ENCODE measurements at regions not wholly inside any gene's neighbourhood (a gene's known extent, or its start where the extent isn't known, plus 50 kb on each side); places are given as distances from the start of the nearest gene placed in this dataset.
"Not testable (repeated sequence)": the region's sequence is repeated elsewhere in the genome, so short reads cannot be mapped to it uniquely, and the experiment has no call there.

DNA sequence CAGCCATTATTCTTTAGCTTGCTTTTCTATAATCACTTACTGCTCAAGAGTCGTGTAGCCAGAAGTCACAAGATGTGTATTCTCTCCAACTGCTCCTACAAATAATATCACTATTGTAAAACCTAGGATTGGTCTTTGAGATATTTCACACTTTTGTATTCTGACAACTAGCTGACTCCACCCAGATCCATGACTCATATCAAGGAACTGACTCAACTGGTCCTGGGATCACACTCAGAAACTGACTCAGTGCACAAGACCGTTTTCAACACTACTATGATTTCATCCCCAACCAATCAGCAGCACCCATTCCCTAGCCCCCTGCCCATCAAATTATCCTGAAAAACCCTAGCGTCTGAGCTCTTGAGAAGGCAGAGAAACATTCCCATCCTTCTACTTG lies 56.5 kb upstream of the ORC5 start:
- H3K4me3 ChIP-seq, result no peak overlapping the region

DNA sequence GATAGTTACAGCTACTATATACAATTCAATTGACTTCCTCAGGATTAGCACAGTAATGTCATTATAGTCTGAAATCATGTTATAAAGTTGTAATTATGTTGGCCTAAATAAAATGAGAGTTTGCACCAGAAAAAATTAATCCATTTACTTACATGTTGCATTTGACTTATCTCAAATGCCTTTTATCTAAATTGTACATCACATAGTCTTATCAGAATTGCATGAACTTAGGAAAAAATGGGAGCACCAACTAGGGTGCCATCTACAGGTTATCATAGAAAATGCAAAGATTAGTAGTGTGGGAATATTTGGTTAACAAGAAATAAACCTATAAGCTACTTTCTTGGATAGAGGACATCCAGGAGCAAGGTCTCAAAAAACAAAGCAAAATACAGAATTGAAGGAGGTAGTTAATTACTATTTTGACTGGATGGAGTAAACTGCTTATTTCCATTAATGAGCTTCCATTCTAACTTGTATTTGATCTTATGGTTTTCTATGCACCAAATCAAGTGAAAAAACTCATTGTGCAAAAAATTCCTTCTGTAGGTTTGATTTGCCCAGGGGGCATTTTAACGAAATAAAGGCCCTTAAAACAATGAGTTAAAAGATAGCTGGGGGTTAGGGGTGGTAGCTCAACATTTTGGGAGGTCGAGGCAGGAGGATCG lies 60.0 kb upstream of the ORC5 start:
- peaks cover 0 to 5% of the 10 kb centered on the region in 2 donors for H3K27me3 ChIP-seq
- H3K4me3 ChIP-seq, result no peak overlapping the region
- no peak overlapping the region for H3K27ac ChIP-seq
- intact Hi-C loops (cut with DNase I), result no loop called here
- 42 to 47% methylated on average over 3 of the region's 3 CpGs for WGBS, 2 donors
- H3K4me1 ChIP-seq, result no peaks in the 10 kb centered on the region
- ATAC-seq (no peak), DNase-seq (no peak)
- TF ChIP-seq CTCF (IDR thresholded peaks at IDR 0.05) (peak in 6 of 7 experiments; percentile 18 to 42 (median 40)), POLR2A (IDR thresholded peaks at IDR 0.05) (no peak)
- no peaks in the 10 kb centered on the region for H3K36me3 ChIP-seq (replicated peaks in 1 of 2; ENCODE audit: insufficient read depth in 1 of 2, low read depth in 2 of 2)
- H3K9me3 ChIP-seq, result no peaks in the 10 kb centered on the region

More for the DNA sequence above, 56.5 kb upstream of the ORC5 start:
- DNase-seq, result no peak
- no peak for ATAC-seq
- no peaks in the 10 kb centered on the region for H3K36me3 ChIP-seq (replicated peaks in 1 of 2; ENCODE audit: insufficient read depth in 1 of 2, low read depth in 2 of 2)
- no peaks in the 10 kb centered on the region for H3K9me3 ChIP-seq
- peaks cover 0 to 5% of the 10 kb centered on the region in 2 donors for H3K27me3 ChIP-seq
- H3K27ac ChIP-seq, result no peak overlapping the region
- TF ChIP-seq CTCF (IDR thresholded peaks at IDR 0.05) (no peak), POLR2A (IDR thresholded peaks at IDR 0.05) (no peak)
- WGBS, 2 donors, result 64 to 67% methylated on average over 3 of the region's 3 CpGs
- intact Hi-C loops (cut with DNase I), result no loop called here
- H3K4me1 ChIP-seq, result no peaks in the 10 kb centered on the region

DNA sequence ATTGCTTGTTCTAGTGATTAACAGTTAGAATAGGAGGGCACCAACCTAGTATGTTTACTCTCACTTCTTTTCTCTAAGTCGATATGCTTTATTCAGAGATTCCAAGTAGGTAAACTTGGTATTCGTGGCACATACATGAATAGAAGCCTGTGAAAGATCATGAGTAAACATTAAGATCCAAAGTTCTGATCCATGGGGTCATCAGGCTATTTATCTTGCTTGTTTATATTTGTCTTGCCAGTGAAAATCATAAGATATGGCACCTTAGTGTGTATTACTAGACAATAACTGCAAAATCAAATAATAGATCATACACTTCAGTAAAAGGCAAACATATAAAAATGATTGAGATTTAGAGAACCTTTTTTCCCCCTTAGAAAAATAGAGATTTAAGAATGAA lies 56.5 kb upstream of the LHFPL3 start:
- intact Hi-C loops (cut with DNase I), result no loop called here
- ATAC-seq (no peak), DNase-seq (no peak)
- no peaks in the 10 kb centered on the region for H3K36me3 ChIP-seq (replicated peaks in 1 of 2; ENCODE audit: insufficient read depth in 1 of 2, low read depth in 2 of 2)
- H3K4me3 ChIP-seq, result no peak overlapping the region
- TF ChIP-seq POLR2A (IDR thresholded peaks at IDR 0.05), result no peak
- no peak for TF ChIP-seq CTCF (IDR thresholded peaks at IDR 0.05)
- H3K4me1 ChIP-seq, result no peaks in the 10 kb centered on the region
- H3K27me3 ChIP-seq, result no peaks in the 10 kb centered on the region
- 33 to 51% methylated on average over 2 of the region's 2 CpGs for WGBS, 2 donors
- H3K9me3 ChIP-seq, result no peaks in the 10 kb centered on the region
- H3K27ac ChIP-seq, result no peak overlapping the region

DNA sequence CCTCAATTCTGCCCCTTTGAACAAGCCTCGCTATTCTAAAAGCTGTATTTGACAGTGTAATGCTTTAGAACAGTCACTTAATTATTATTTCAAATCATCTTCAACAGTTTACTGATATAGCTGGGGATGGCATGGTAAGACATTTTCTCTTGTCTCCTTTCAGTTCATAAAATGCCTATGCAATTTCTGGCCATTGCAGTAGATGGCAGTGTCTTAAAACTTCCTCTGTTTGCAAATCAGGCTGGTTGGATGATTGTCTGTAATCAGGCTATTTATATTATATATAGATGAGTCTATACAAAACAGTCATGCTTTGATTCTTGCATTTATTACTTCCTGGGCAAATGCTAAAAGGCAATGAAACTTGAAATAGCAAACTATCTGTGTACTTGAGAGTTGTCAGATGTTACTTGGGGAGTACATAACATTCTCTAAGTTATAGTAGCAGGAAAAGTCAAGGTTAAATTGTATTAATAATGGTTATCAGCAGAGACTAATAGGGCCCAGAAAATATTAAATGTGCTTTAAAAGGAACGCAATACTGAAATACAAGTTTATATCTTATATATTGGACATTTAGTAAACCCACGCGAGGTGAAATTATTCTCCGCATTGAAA lies 55.5 kb upstream of the LHFPL3 start:
- no peak for ATAC-seq
- TF ChIP-seq POLR2A (IDR thresholded peaks at IDR 0.05) (no peak), CTCF (IDR thresholded peaks at IDR 0.05) (peak in 6 of 7 experiments; percentile 39 to 60 (median 55))
- Histone ChIP-seq H3K9me3 (no peaks in the 10 kb centered on the region), H3K4me1 (no peaks in the 10 kb centered on the region), H3K27me3 (no peaks in the 10 kb centered on the region), H3K27ac (no peak overlapping the region), H3K36me3 (replicated peaks in 1 of 2; ENCODE audit: insufficient read depth in 1 of 2, low read depth in 2 of 2) (no peaks in the 10 kb centered on the region), H3K4me3 (no peak overlapping the region)
- intact Hi-C loops (cut with DNase I), result no loop called here
- DNase-seq, result peak in 1 of 4 donors; percentile 17
- 73 to 75% methylated on average over 5 of the region's 5 CpGs for WGBS, 2 donors

- no peak overlapping the region for H3K27ac ChIP-seq
- no peak for TF ChIP-seq CTCF (IDR thresholded peaks at IDR 0.05)
- TF ChIP-seq POLR2A (IDR thresholded peaks at IDR 0.05), result no peak
- no peak for DNase-seq
- H3K36me3 ChIP-seq (replicated peaks in 1 of 2; ENCODE audit: insufficient read depth in 1 of 2, low read depth in 2 of 2), result no peaks in the 10 kb centered on the region
- no peaks in the 10 kb centered on the region for H3K9me3 ChIP-seq
- no peak overlapping the region for H3K4me3 ChIP-seq
- 56 to 78% methylated on average over 3 of the region's 3 CpGs for WGBS, 2 donors
- H3K27me3 ChIP-seq, result no peaks in the 10 kb centered on the region
- H3K4me1 ChIP-seq, result no peaks in the 10 kb centered on the region
- ATAC-seq, result no peak
- intact Hi-C loops (cut with DNase I), result no loop called here
Observed at GRCh38 chr7:104275900-104276299, 52.5 kb upstream of the LHFPL3 start.

GRCh38 chr7:104276730-104277129 lies 51.7 kb upstream of the LHFPL3 start:
- DNase-seq; H3K36me3 ChIP-seq (replicated peaks in 1 of 2; ENCODE audit: insufficient read depth in 1 of 2, low read depth in 2 of 2); intact Hi-C loops (cut with DNase I); H3K27me3 ChIP-seq; H3K4me3 ChIP-seq; H3K4me1 ChIP-seq; H3K9me3 ChIP-seq; ATAC-seq; H3K27ac ChIP-seq: not testable (repeated sequence)
- WGBS, 2 donors, result 88 to 93% methylated on average over 8 to 11 of the region's 11 CpGs

Data from body of pancreas (tissue), 4 donors.